Endothelial cell of umbilical vein (primary cell): ENCODE measurements at regions not wholly inside any gene's neighbourhood (a gene's known extent, or its start where the extent isn't known, plus 50 kb on each side); places are given as distances from the start of the nearest gene placed in this dataset.

Experiments used
- CTCF ChIP-seq, 2 donors: IDR thresholded peaks; 1 replicate in 1 of 2; 2 replicates in 1 of 2; pipeline ENCODE4 v1.5.1; 2011; ENCODE audit warnings: low read length in 2 of 2, mild to moderate bottlenecking in 2 of 2, moderate library complexity in 2 of 2, control low read depth in 1 of 2, inconsistent platforms in 1 of 2, low read depth in 1 of 2; ENCODE audit not compliant: insufficient read depth in 1 of 2; ENCODE audit errors: extremely low read depth in 1 of 2
- MAX ChIP-seq: IDR thresholded peaks from 2 replicates; pipeline ENCODE4 v1.6.1; 2011; ENCODE audit not compliant: insufficient read depth, insufficient read length
- POLR2A ChIP-seq: IDR thresholded peaks from 2 replicates; pipeline ENCODE4 v1.6.1; 2012; ENCODE audit warnings: low read depth, mild to moderate bottlenecking, control low read depth, low read length

- TF ChIP-seq CTCF (IDR thresholded peaks at IDR 0.05; ENCODE audit: extremely low read depth in 1 of 2, insufficient read depth in 1 of 2, low read depth in 1 of 2, low read length in 2 of 2) (no peak), POLR2A (no peak), MAX (no peak)
These were observed 502.6 kb downstream of the C4orf33 start for GRCh38 chr4:129598582-129598981.
